Smooth muscle cell of the brain vasculature (primary cell): ENCODE measurements at regions not wholly inside any gene's neighbourhood (a gene's known extent, or its start where the extent isn't known, plus 50 kb on each side); places are given as distances from the start of the nearest gene placed in this dataset.

ENCODE experiments used
- DNase-seq: peaks from one replicate; pipeline ENCODE4 v3.0.0-alpha.2; 2012; ENCODE audit warnings: low read depth, low spot score

DNA sequence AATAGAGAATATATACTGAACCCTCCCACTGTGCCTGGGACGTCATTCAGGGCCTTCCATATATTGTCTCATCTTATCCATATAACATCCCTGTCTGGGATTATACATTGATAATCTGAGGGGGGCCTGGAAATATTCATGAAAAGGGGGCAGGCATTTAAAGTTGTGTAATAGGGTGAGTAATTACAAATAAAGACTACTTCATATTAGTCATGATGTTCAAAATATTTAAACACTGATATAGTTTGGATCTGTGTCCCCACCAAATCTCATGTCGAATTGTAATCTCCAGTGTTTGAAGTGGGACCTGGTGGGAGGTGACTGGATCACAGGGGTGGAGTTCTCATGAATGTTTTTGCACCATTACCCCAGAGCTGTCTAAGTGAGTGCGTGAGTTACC, 97.8 kb downstream of the AQP9 start:
- DNase-seq = no peak

GRCh38 chr15:58240191-58240932, 102.2 kb downstream of the AQP9 start:
- DNase-seq = no peak

GRCh38 chr15:58241872-58242271, 103.7 kb downstream of the AQP9 start:
- no peak for DNase-seq

- no peak for DNase-seq
Observed at GRCh38 chr15:58243070-58243469, 104.9 kb downstream of the AQP9 start.

DNA sequence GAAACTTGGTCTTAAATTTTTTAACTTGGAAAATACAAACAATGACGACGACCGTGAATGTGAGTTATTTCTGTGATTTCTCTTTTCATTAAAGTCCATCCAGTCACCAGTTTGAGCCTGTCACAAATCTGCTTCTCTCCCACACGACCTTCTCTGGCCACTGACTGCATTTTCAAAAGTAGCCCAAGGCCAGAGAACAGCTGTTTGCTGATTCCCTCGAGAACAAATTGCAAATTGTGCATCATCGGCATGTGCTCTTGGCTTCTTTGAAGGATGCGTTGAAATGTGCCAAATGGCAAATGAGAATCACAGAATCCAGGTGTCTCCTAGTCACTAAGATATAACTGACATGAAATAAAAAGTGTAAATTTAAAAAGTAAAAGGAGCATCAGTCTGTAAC, 106.4 kb downstream of the AQP9 start:
- DNase-seq = no peak

DNA sequence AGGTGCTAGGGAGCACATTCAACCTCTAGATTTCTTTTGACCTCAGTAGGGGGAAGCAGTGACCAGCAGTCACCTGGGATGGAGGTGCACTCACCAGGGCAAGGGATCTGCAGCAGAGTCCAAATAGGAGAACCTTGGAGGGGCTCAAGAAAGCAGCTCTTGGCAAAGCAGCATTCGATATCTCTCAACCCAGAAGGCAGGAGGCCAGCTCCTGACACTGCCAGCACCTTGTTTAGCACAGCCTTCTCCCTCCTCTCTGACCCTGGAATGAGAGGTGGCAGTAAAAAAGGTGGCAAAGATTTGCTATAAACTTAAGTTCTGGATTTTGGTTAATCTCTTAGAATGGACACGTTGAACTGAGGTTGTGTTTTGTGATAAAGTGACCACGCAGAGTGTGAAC, 107.9 kb downstream of the AQP9 start:
- DNase-seq = no peak

GRCh38 chr15:58247855-58248842, 110.0 kb downstream of the AQP9 start:
- no peak for DNase-seq

DNA sequence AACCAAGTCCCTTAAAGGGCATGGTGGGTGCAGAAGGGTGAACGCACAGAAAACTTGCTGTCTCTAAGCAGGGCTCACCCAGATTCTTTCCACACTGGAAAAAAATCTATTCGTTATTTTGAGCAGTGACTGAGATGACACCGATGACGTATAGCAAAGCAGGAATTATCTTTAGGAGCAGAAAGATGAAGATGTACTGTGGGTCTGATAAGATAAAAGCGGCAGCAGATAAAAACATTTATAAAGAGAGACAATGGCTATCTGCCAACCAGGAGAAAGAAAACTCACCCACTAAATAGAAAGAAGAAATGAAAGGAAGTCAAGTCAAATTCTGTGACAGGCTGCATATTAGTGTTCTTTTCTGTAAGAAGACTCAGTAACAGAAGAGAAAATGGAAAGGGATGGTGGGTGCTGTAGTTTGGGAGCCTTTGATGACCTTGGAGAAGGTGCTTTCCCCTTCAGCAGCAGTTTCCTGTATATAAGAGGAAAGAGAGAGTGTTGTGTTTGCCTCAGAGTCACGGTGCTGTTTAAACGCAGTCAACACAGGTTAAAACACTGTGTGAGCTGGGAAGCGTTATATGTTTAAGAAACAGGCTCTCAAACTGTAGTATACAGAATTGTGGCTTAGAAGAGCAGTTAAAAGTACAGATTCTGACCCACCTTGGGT, 111.6 kb downstream of the AQP9 start:
- no peak for DNase-seq

- no peak for DNase-seq
Observed at GRCh38 chr15:58252586-58253323, 114.6 kb downstream of the AQP9 start.

- no peak for DNase-seq
Observed at GRCh38 chr15:58257776-58258325, 119.7 kb downstream of the AQP9 start.

- DNase-seq = no peak
Observed at GRCh38 chr15:58258501-58259292, 120.5 kb downstream of the AQP9 start.

DNA sequence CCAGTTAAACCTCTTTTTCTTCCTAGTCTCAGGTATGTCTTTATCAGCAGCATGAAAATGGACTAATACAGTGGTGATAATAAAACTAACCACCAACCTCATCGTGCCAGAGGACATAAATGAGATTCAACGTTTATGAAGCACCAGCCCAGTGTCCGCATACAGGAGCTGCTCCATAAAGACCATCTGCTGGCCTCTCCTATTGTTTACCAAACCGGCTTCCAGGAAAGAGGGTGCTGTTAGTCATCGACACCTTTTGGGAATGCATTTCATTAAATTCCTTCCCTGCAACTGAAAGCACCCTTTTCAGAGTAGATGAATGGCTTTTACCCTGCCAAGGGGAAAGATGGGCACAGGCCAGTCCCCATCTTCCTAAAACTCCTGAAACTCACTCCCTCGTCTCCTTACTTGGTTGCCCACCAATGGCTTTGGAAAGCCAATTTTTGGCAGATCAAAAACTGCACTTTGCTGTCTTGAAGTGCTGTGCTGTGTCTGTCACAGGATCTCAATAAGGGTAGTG, 122.1 kb downstream of the AQP9 start:
- DNase-seq = no peak

GRCh38 chr15:58260725-58261267, 122.6 kb downstream of the AQP9 start:
- DNase-seq = no peak

- DNase-seq = no peak
Observed at GRCh38 chr15:58261368-58261767, 123.2 kb downstream of the AQP9 start.

DNA sequence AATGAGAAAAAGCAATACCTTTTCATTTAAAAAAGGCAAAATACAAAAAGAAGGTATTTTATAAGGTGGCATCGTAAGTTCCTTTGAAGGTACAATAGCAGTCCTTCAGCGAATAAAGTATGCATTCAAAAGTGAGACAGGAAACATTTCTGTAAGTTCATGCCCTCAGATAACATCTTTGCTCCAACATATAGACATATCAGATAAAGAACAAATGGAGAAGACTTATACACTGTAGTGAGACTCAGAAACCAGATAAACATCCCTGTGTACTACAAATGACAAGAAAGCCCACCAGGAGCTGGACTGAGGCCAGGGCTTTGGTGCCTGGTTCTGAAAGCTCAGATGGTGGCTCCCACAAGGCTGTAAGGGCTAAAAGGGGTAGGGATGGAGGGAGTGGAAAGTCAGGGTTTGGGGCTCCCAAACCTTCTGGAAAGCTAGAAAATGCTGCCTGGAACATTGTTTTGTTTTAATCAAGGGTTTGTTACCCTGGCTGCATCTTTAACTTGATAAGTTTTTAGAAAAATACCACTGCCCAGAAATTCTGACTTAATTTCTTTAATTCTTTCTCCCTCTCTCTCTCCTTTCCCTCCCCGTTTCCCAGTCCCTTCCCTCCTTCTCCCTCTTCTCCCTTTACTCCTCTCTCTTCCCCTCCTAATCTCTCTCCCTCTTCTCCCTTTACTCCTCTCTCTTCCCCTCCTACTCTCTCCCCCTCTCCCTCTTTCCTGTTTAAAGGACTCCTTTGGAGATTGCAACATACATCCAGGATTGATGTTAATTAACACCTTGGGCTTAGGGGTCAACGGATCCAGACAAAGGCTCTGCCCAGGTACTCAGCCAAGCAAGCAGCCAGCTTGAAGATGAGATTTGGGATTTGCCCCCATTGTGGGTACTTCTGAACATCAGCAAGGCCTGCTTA, 126.1 kb downstream of the AQP9 start:
- DNase-seq = no peak

- no peak for DNase-seq
Observed at GRCh38 chr15:58267051-58267450, 128.9 kb downstream of the AQP9 start.

GRCh38 chr15:58268746-58269267, 130.6 kb downstream of the AQP9 start:
- no peak for DNase-seq
